ENCODE measurements at regions not wholly inside any gene's neighbourhood (a gene's known extent, or its start where the extent isn't known, plus 50 kb on each side); places are given as distances from the start of the nearest gene placed in this dataset.

DNA sequence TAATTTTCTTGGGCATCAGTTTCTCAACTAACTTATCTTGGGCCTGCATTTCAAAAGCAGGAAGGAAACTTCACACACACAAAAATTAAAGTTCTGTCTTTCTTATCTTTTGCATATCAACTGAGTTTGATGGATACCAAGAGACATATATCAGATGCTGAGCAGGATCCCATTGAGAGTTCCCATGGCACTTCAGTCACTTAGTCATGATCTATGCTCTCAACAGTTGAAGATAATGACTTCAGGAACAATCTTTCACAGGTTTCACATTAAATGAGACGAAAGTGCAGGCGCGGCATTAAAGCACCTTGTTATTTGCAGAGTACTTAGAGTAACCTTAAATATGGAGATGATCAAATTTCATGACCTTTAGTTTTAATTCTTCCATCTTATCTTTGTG is 2139.8 kb upstream of the CELF4 start:
- in situ Hi-C loops (cut with MboI) (no loop called here), intact Hi-C loops (cut with micrococcal nuclease; ENCODE audit: unreplicated experiment) (no loop called here)
- H3K4me2 ChIP-seq (ENCODE audit: control insufficient read depth, insufficient read depth), result no peak overlapping the region
- whole genome bisulfite sequencing (ENCODE audit: insufficient coverage, insufficient replicate concordance, low lambda C conversion rate, missing lambda C conversion rate), result 75% methylated on average over 3 of the region's 3 CpGs
- no peaks in the 10 kb centered on the region for H3K9me3 ChIP-seq (replicated peaks; ENCODE audit: control insufficient read depth, insufficient read depth, low read length)
- H3K27me3 ChIP-seq (replicated peaks in 1 of 2; ENCODE audit: control insufficient read depth in 2 of 2, insufficient read depth in 2 of 2, low read length in 1 of 2), result no peaks in the 10 kb centered on the region
- SMC1A ChIA-PET (ENCODE audit: uncharacterized antibody, unreplicated experiment), result no interaction called here
- DNase-seq (ENCODE audit: low read depth, low spot score), result no peak
- RAD21 ChIA-PET (ENCODE audit: unreplicated experiment), result no interaction called here
- no peak for ATAC-seq
- H4K20me1 ChIP-seq (ENCODE audit: control insufficient read depth, insufficient read depth), result no peaks in the 10 kb centered on the region
- no peak for FAIRE-seq
- H3K4me1 ChIP-seq (ENCODE audit: control insufficient read depth, insufficient read depth, low read length), result no peaks in the 10 kb centered on the region
- H3K9ac ChIP-seq (ENCODE audit: control insufficient read depth, insufficient read depth, low read length), result no peak overlapping the region
- H3K36me3 ChIP-seq (ENCODE audit: control insufficient read depth in 2 of 2, insufficient read depth in 2 of 2, low read length in 1 of 2), result no peaks in the 10 kb centered on the region
- no peak overlapping the region for H3K27ac ChIP-seq (ENCODE audit: control insufficient read depth, insufficient read depth)
- no peaks in the 10 kb centered on the region for H3K79me2 ChIP-seq (ENCODE audit: control insufficient read depth, insufficient read depth, low read length)
- no TSS peak for BruUV-seq (replicated peaks)
- CTCF ChIA-PET, result no interaction called here
- POLR2A ChIA-PET, result no interaction called here
- H2AFZ ChIP-seq (ENCODE audit: control insufficient read depth, low read depth, low read length), result no peak overlapping the region
- TF ChIP-seq TCF7 (IDR thresholded peaks at IDR 0.05; ENCODE audit: borderline replicate concordance) (no peak), HCFC1 (IDR thresholded peaks at IDR 0.05; ENCODE audit: low read length) (no peak), SRF (IDR thresholded peaks at IDR 0.05; ENCODE audit: low read depth in 2 of 2, low read length in 2 of 2) (no peak), ZNF384 (IDR thresholded peaks at IDR 0.05; ENCODE audit: borderline replicate concordance, low read depth, low read length) (no peak), RAD21 (IDR thresholded peaks at IDR 0.05; ENCODE audit: insufficient read depth, low read depth, low read length) (no peak), SUZ12 (IDR thresholded peaks at IDR 0.05; ENCODE audit: unreplicated experiment) (no peak), YBX1 (IDR thresholded peaks at IDR 0.05) (no peak), NRF1 (conservative IDR thresholded peaks at IDR 0.05; ENCODE audit: low read depth, low read length) (no peak), RCOR1 (conservative IDR thresholded peaks at IDR 0.05; ENCODE audit: low read depth, low read length) (no peak), RB1 (IDR thresholded peaks at IDR 0.05; ENCODE audit: borderline replicate concordance) (no peak), CHD4 (IDR thresholded peaks at IDR 0.05) (no peak), RAD51 (IDR thresholded peaks at IDR 0.05) (no peak), SMAD5 (IDR thresholded peaks at IDR 0.05; ENCODE audit: low read depth) (no peak), DPF2 (IDR thresholded peaks at IDR 0.05) (no peak), SMC3 (IDR thresholded peaks at IDR 0.05; ENCODE audit: borderline replicate concordance, low read length) (no peak), RELA (IDR thresholded peaks at IDR 0.05; ENCODE audit: borderline replicate concordance, partially characterized antibody) (no peak), SIX5 (IDR thresholded peaks at IDR 0.05; ENCODE audit: low read depth, low read length, severe bottlenecking) (no peak), KAT2A (conservative IDR thresholded peaks at IDR 0.05; ENCODE audit: control insufficient read depth, low read depth, low read length) (no peak)
- TF ChIP-seq, protein P1, sequence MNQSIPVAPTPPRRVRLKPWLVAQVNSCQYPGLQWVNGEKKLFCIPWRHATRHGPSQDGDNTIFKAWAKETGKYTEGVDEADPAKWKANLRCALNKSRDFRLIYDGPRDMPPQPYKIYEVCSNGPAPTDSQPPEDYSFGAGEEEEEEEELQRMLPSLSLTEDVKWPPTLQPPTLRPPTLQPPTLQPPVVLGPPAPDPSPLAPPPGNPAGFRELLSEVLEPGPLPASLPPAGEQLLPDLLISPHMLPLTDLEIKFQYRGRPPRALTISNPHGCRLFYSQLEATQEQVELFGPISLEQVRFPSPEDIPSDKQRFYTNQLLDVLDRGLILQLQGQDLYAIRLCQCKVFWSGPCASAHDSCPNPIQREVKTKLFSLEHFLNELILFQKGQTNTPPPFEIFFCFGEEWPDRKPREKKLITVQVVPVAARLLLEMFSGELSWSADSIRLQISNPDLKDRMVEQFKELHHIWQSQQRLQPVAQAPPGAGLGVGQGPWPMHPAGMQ (IDR thresholded peaks at IDR 0.05; ENCODE audit: borderline replicate concordance), result no peak
- no peak overlapping the region for H3K4me3 ChIP-seq

Measured in GM12878 (cell line).